HG03095 (cell line): ENCODE measurements at regions not wholly inside any gene's neighbourhood (a gene's known extent, or its start where the extent isn't known, plus 50 kb on each side); places are given as distances from the start of the nearest gene placed in this dataset.

ENCODE experiments used
- ATAC-seq: cut with Tn5 transposase; IDR thresholded peaks from one replicate; pipeline ENCODE4 v1.9.1; 2021; ENCODE audit warnings: moderate library complexity; ENCODE audit not compliant: unreplicated experiment

GRCh38 chr14:101024686-101025085 is 121.2 kb upstream of the RTL1 start:
- ATAC-seq, result no peak

- no peak for ATAC-seq
These were observed 121.6 kb upstream of the RTL1 start for GRCh38 chr14:101025131-101025530.

DNA sequence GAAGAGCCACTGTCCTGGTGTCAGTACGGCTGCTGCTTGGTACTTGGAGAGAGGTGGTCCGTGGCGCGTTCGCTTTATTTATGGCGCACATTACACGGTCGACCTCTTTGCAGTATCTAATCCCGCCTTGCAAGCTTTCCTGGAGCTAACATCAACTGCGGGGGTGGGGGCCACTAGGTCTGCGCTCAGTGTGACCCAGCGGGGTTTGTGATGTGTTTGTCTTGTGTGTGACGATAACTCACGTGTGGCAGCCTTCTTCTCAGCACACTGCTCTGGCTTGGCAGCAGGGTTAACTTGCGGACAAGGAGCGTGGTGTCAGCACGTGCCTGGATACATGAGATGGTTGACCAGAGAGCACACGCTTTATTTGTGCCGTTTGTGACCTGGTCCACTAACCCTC is 122.2 kb upstream of the RTL1 start:
- no peak for ATAC-seq

DNA sequence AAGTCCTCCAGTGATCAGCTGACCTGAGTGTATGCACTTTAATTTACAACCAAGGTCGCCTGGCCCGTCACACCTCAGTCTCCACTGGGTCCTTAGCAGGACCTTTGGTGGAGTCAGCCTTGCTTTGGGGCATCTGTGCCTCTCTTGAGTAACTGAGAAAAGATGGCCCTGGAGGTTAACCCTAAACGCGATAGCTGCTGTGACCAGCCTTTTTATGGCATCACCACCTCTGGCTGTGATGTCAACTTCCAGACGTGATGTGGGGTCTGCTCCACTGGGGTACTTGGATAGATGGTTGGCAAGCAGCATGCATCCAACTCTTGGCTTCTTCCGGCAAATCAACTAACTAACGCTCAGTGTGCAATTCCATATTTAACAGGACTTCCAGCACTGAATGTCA is 122.8 kb upstream of the RTL1 start:
- no peak for ATAC-seq

- no peak for ATAC-seq
These were observed 123.8 kb upstream of the RTL1 start for GRCh38 chr14:101027291-101027690.

- no peak for ATAC-seq
These were observed 124.4 kb upstream of the RTL1 start for GRCh38 chr14:101027966-101028365.

DNA sequence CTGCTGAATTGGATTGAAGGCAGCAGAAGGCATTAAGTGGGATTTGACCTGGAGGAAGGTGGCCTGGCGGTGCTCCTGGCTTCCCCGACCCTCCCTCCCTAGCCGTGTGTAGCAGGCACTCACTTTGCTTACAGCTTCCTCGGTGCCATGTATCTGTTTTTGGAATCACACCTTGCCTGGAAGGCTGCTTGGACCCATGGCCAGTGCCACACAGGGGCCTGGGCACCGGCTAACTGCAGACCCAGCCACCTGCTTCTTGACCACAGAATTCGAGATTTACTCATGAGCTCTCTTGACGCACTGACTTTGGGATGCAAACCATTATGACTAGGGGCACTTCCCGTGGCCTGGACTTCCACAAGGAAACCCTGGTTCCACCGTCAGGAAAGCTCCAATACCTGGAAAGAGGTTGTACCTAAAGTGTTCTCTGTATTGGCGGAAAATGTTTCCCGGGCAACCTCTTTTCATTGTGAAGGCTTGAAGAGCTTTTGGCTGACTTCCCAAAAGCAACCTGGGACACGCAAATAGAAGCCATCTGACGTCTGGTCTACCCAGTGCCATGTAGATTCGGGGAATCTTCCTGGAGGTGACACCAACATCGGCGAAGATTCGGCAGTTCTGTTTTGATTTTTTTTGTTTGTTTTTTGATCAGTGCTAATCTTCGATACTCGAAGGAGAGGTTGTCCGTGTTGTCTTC is 125.6 kb upstream of the RTL1 start:
- no peak for ATAC-seq

DNA sequence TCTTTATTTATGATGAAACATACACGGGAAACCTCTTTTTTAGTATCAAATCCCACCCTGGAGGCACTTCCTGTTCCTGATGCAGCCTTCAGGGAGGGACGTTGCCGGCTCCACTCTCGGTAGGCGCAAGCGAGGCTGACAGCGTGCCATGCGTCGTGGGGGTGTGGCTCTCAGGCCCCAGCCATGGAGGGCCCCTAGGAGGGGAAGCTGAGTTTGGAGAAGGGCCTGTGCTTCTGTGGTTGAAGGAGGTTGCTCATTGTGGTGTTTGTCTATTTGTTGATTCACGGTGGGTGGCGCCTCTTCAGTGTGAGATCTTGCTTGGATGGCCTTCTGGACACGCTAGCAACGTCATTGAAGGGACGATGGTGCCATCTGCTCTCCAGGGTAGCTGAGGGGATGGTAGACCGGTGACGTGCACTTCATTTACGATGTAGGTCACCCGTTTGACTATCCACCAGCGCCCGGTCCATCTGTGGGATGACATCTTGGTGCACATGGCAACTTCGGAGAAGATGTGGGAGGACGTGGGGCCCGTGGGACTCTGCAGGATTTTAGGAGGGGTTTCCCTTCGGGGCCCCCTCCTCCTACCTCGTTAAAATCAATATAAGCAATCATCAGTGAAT is 126.3 kb upstream of the RTL1 start:
- no peak for ATAC-seq

DNA sequence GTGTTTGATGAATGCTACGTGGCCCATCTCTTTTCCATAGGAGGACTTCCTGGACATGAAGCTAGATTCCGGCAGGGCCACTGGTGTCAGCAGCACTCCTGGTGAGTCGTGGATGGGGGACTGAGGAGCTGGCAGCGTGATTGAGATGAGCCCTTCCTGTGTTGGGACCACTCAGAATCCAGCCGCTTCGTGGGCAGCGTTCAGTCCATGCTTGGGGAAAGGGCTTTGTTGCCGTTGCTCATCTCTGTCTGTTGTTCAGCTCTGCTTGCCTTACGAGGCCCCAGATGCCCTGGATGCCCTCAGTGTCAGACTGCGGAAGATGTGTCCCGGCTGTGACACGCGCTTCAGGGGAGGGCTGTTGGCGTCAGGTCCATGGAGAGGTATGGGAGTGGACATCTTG is 127.1 kb upstream of the RTL1 start:
- ATAC-seq, result no peak

- no peak for ATAC-seq
These were observed 127.7 kb upstream of the RTL1 start for GRCh38 chr14:101031186-101031585.

GRCh38 chr14:101031721-101032120 is 128.2 kb upstream of the RTL1 start:
- no peak for ATAC-seq

GRCh38 chr14:101032433-101032832 is 128.9 kb upstream of the RTL1 start:
- no peak for ATAC-seq

GRCh38 chr14:101033006-101033405 is 129.5 kb upstream of the RTL1 start:
- ATAC-seq, result no peak

- ATAC-seq, result no peak
These were observed 130.1 kb upstream of the RTL1 start for GRCh38 chr14:101033446-101034165.

DNA sequence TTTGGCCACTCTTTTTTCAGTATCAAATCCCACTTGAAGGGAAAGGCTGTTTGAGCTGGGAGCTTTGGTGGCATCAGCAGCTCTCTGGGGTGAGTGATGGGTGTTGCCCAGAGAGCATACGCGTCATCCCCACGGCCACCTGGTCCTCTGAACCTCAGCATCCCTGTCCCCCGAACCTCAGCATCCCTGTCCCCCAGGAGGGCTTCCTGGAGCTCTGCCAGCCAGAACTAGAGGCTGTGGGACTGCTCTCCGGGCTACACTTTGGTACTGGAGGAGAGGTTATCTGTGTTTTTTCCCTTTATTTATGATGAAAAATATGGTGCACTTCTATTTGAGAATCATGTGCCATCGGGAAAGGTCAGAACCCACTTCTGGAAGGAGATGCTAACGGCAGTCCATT is 131.5 kb upstream of the RTL1 start:
- ATAC-seq, result no peak

GRCh38 chr14:101035466-101036225 is 132.1 kb upstream of the RTL1 start:
- ATAC-seq, result no peak

DNA sequence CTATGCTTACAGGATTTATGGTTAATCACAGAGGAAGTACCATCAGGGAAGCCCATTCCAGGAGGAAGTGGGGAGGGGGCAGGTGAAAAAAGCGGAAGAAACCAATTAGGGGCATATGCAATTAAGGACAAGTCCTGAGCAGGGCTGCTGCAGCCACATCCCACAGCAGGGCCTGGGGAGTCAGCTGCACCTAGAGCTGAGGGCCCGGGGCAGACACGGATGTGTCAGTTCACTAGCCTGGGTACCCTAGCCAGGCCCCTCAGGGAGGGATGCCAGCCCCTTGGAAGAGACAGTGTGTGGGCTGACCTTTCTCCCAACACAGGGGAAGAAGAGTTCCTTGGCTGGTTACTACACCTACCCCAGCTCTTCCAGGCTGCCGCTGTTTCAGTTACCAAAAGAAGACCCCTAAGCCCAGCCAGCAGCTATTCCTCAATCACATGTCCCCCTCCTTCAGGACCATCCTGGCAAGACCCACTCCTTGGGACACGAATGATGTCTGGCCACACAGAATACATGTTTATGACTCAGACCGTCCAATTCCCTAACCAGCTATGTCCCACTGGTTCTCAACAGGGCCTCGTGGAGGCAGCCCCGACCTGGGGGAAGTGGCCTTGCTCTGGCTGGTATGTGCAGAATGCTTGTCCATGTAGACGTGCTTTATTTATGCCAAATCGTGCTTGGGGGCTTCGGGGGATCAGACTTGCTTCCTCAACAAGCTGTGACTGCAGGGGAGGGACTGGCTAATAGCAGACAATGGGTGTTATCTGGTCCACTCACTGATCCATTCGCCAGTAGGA is 133.7 kb upstream of the RTL1 start:
- ATAC-seq, result no peak

GRCh38 chr14:101039031-101039754 is 135.7 kb upstream of the RTL1 start:
- no peak for ATAC-seq

- ATAC-seq, result no peak
These were observed 136.2 kb upstream of the RTL1 start for GRCh38 chr14:101039755-101040138.
